Fibroblast of mammary gland (primary cell): ENCODE measurements at regions not wholly inside any gene's neighbourhood (a gene's known extent, or its start where the extent isn't known, plus 50 kb on each side); places are given as distances from the start of the nearest gene placed in this dataset.

Experiments used
- DNase-seq: peaks from one replicate; pipeline ENCODE4 v3.0.0-alpha.2; 2010; ENCODE audit warnings: low read depth
- H3K4me3 ChIP-seq: 2 replicates; pipeline ENCODE4 v1.5.1; 2011; ENCODE audit warnings: low read depth, mild to moderate bottlenecking, low read length, moderate library complexity; ENCODE audit not compliant: control insufficient read depth
- CTCF ChIP-seq: conservative IDR thresholded peaks from 2 replicates; pipeline ENCODE4 v1.5.1; 2011; ENCODE audit warnings: low read depth, low read length, inconsistent platforms; ENCODE audit not compliant: control insufficient read depth, insufficient read depth

- no peak overlapping the region for H3K4me3 ChIP-seq
- no peak for DNase-seq
- no peak for TF ChIP-seq CTCF
Measured at GRCh38 chr4:37762991-37763368, 63.5 kb upstream of the PGM2 start.

- peak; percentile 47 for DNase-seq
- H3K4me3 ChIP-seq = no peak overlapping the region
- no peak for TF ChIP-seq CTCF
Measured at GRCh38 chr4:37762294-37762990, 64.0 kb upstream of the PGM2 start.

- no peak for TF ChIP-seq CTCF
- no peak for DNase-seq
- H3K4me3 ChIP-seq = no peak overlapping the region
Measured at GRCh38 chr4:37760840-37761239, 65.6 kb upstream of the PGM2 start.

- DNase-seq = no peak
- no peak overlapping the region for H3K4me3 ChIP-seq
- TF ChIP-seq CTCF = no peak
Measured at GRCh38 chr4:37759833-37760232, 66.7 kb upstream of the PGM2 start.

GRCh38 chr4:37758226-37758625 lies 68.3 kb upstream of the PGM2 start:
- peak; percentile 83 for DNase-seq
- TF ChIP-seq CTCF = no peak
- no peak overlapping the region for H3K4me3 ChIP-seq

- no peak overlapping the region for H3K4me3 ChIP-seq
- TF ChIP-seq CTCF = no peak
- DNase-seq = no peak
Measured at GRCh38 chr4:37757761-37758160, 68.7 kb upstream of the PGM2 start.

GRCh38 chr4:37757121-37757520 lies 69.4 kb upstream of the PGM2 start:
- H3K4me3 ChIP-seq = no peak overlapping the region
- no peak for TF ChIP-seq CTCF
- DNase-seq = no peak
